Mesothelial cell of epicardium (in vitro differentiated cells): ENCODE measurements at regions not wholly inside any gene's neighbourhood (a gene's known extent, or its start where the extent isn't known, plus 50 kb on each side); places are given as distances from the start of the nearest gene placed in this dataset.

ENCODE experiments used
- DNase-seq, 2 experiments: peaks; one replicate each; pipeline ENCODE4 v3.0.0; 2021; ENCODE audit warnings: low spot score in 2 of 2; ENCODE audit not compliant: unreplicated experiment in 2 of 2
- H3K27ac Mint-ChIP-seq: 2 replicates; pipeline ENCODE4 v1.8.0; 2021; ENCODE audit warnings: mixed read lengths
- H3K27me3 Mint-ChIP-seq: 2 replicates; pipeline ENCODE4 v1.8.0; 2021; ENCODE audit warnings: low read depth, mixed read lengths
- H3K36me3 Mint-ChIP-seq: 2 replicates; pipeline ENCODE4 v1.8.0; 2021; ENCODE audit warnings: mixed read lengths
- H3K4me1 Mint-ChIP-seq: 2 replicates; pipeline ENCODE4 v1.8.0; 2021; ENCODE audit warnings: mixed read lengths
- H3K4me3 Mint-ChIP-seq: 2 replicates; pipeline ENCODE4 v1.8.0; 2021; ENCODE audit warnings: mild to moderate bottlenecking, moderate library complexity, mixed read lengths
- H3K9me3 Mint-ChIP-seq: 2 replicates; pipeline ENCODE4 v1.8.0; 2021; ENCODE audit warnings: mixed read lengths
- CTCF ChIP-seq: fragments of 200-600 bp; sonication (generic); IDR thresholded peaks from one replicate; pipeline ENCODE4 v1.5.0; 2021; ENCODE audit warnings: antibody characterized with exemption; ENCODE audit not compliant: unreplicated experiment

- no peaks in the 10 kb centered on the region for H3K36me3 Mint-ChIP-seq
- peaks cover 7% of the 10 kb centered on the region for H3K4me1 Mint-ChIP-seq
- DNase-seq: no peak
- H3K9me3 Mint-ChIP-seq: peaks cover 13% of the 10 kb centered on the region
- no peak overlapping the region for H3K27ac Mint-ChIP-seq
- H3K4me3 Mint-ChIP-seq: no peak overlapping the region
- TF ChIP-seq CTCF: no peak
- peaks cover 5% of the 10 kb centered on the region for H3K27me3 Mint-ChIP-seq
Measured at GRCh38 chr18:41666231-41666630, 288.8 kb upstream of the PIK3C3 start.

- H3K36me3 Mint-ChIP-seq: no peaks in the 10 kb centered on the region
- H3K4me1 Mint-ChIP-seq: peaks cover 7% of the 10 kb centered on the region
- no peak for TF ChIP-seq CTCF
- peaks cover 5% of the 10 kb centered on the region for H3K27me3 Mint-ChIP-seq
- peaks cover 10% of the 10 kb centered on the region for H3K9me3 Mint-ChIP-seq
- H3K4me3 Mint-ChIP-seq: no peak overlapping the region
- DNase-seq: no peak
- H3K27ac Mint-ChIP-seq: no peak overlapping the region
Measured at GRCh38 chr18:41665210-41665609, 289.8 kb upstream of the PIK3C3 start.

GRCh38 chr18:41660654-41661053 is 294.4 kb upstream of the PIK3C3 start:
- peaks cover 3% of the 10 kb centered on the region for H3K27me3 Mint-ChIP-seq
- H3K9me3 Mint-ChIP-seq: peaks cover 10% of the 10 kb centered on the region
- H3K27ac Mint-ChIP-seq: no peak overlapping the region
- H3K36me3 Mint-ChIP-seq: no peaks in the 10 kb centered on the region
- no peaks in the 10 kb centered on the region for H3K4me1 Mint-ChIP-seq
- TF ChIP-seq CTCF: no peak
- H3K4me3 Mint-ChIP-seq: no peak overlapping the region
- DNase-seq: no peak

- Mint-ChIP-seq H3K27me3 (peaks cover 3% of the 10 kb centered on the region), H3K4me1 (no peaks in the 10 kb centered on the region), H3K27ac (no peak overlapping the region), H3K4me3 (no peak overlapping the region), H3K36me3 (no peaks in the 10 kb centered on the region), H3K9me3 (peaks cover 10% of the 10 kb centered on the region)
- DNase-seq: no peak
- TF ChIP-seq CTCF: no peak
Measured at GRCh38 chr18:41659438-41660130, 295.4 kb upstream of the PIK3C3 start.

- TF ChIP-seq CTCF: no peak
- no peak for DNase-seq
- Mint-ChIP-seq H3K4me3 (no peak overlapping the region), H3K36me3 (no peaks in the 10 kb centered on the region), H3K27me3 (peaks cover 3% of the 10 kb centered on the region), H3K4me1 (no peaks in the 10 kb centered on the region), H3K9me3 (peaks cover 3% of the 10 kb centered on the region), H3K27ac (no peak overlapping the region)
Measured at GRCh38 chr18:41657189-41657588, 297.8 kb upstream of the PIK3C3 start.

- no peak overlapping the region for H3K27ac Mint-ChIP-seq
- H3K27me3 Mint-ChIP-seq: no peaks in the 10 kb centered on the region
- H3K4me1 Mint-ChIP-seq: no peaks in the 10 kb centered on the region
- no peaks in the 10 kb centered on the region for H3K36me3 Mint-ChIP-seq
- H3K9me3 Mint-ChIP-seq: no peaks in the 10 kb centered on the region
- no peak for TF ChIP-seq CTCF
- no peak for DNase-seq
- no peak overlapping the region for H3K4me3 Mint-ChIP-seq
Measured at GRCh38 chr18:41655074-41655473, 300.0 kb upstream of the PIK3C3 start.
